Gastroesophageal sphincter (tissue), 3 donors: ENCODE measurements at regions not wholly inside any gene's neighbourhood (a gene's known extent, or its start where the extent isn't known, plus 50 kb on each side); places are given as distances from the start of the nearest gene placed in this dataset.

Experiments used
- EP300 ChIP-seq: sonication (generic); formaldehyde crosslinking; IDR thresholded peaks from one replicate; pipeline ENCODE4 v1.6.1; 2017; ENCODE audit warnings: antibody characterized with exemption, mild to moderate bottlenecking
- POLR2A ChIP-seq, 2 donors: fragments of 450-650 bp; IDR thresholded peaks; one replicate each; pipeline ENCODE4 v1.6.1; 2017; ENCODE audit warnings: antibody characterized with exemption in 2 of 2, mild to moderate bottlenecking in 2 of 2, moderate library complexity in 1 of 2
- POLR2AphosphoS5 ChIP-seq: sonication (generic); formaldehyde crosslinking; IDR thresholded peaks from one replicate; pipeline ENCODE4 v1.6.1; 2017; ENCODE audit warnings: antibody characterized with exemption
- TF ChIP-seq, protein P1 (sequence below), 4 experiments: fragments of 200-600 bp in 2 of 4; fragments of 450-650 bp in 2 of 4; sonication (generic) in 1 of 4; IDR thresholded peaks; one replicate each; pipeline ENCODE4 v1.5.1; 2017 to 2019; ENCODE audit warnings: antibody characterized with exemption in 4 of 4, mild to moderate bottlenecking in 2 of 4, moderate library complexity in 2 of 4

DNA sequence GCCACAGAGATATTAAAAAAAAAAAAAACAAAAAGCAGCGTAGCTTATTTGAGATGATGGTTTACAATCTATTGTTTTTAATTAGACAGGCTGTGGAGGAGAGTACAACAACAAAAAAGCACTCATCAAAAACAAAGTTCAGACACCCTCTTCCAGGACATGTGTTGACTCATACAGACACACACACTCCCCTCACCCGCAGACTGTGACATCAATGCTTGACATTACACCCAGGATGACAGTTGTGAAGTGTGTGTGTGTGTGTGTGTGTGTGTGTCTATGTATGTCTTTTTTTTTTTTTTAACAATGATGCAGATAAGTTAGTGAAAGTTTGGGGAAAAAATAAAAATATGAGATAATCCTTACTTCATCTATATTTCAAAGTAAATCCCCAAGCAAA, 303.6 kb downstream of the GPAM start:
- TF ChIP-seq, protein P1, sequence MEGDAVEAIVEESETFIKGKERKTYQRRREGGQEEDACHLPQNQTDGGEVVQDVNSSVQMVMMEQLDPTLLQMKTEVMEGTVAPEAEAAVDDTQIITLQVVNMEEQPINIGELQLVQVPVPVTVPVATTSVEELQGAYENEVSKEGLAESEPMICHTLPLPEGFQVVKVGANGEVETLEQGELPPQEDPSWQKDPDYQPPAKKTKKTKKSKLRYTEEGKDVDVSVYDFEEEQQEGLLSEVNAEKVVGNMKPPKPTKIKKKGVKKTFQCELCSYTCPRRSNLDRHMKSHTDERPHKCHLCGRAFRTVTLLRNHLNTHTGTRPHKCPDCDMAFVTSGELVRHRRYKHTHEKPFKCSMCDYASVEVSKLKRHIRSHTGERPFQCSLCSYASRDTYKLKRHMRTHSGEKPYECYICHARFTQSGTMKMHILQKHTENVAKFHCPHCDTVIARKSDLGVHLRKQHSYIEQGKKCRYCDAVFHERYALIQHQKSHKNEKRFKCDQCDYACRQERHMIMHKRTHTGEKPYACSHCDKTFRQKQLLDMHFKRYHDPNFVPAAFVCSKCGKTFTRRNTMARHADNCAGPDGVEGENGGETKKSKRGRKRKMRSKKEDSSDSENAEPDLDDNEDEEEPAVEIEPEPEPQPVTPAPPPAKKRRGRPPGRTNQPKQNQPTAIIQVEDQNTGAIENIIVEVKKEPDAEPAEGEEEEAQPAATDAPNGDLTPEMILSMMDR (IDR thresholded peaks at IDR 0.05): no peak
- TF ChIP-seq POLR2A (IDR thresholded peaks at IDR 0.05): no peak
- TF ChIP-seq POLR2AphosphoS5: no peak
- no peak for TF ChIP-seq EP300
